ENCODE measurements at regions not wholly inside any gene's neighbourhood (a gene's known extent, or its start where the extent isn't known, plus 50 kb on each side); places are given as distances from the start of the nearest gene placed in this dataset.
"Not testable (repeated sequence)": the region's sequence is repeated elsewhere in the genome, so short reads cannot be mapped to it uniquely, and the experiment has no call there.

DNA sequence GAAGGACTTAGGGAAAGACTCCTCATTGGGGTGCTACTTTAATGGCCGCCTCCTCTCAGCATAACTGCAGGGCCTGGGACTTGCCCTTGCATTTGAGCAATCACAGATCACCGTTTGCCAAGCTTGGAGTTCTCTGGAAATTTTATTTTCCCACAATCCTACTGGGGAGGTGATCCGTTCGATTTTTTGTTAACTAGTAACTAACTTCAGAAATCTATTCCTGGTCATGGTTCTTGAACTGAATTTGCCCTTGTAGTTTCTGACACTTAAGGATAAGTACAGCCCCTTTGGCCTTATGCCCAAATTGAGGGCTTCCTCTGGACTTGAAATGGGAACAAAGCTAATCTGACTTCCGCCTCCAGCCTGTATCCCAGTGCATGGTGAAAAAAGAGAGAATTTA is 60.5 kb upstream of the ST3GAL5 start:
- Histone ChIP-seq H3K9me3 (peaks cover 15% of the 10 kb centered on the region), H3K36me3 (no peaks in the 10 kb centered on the region), H3K27me3 (no peaks in the 10 kb centered on the region), H3K4me3 (no peak overlapping the region)
- no peak for DNase-seq

GRCh38 chr2:85947593-85947992 is 58.8 kb upstream of the ST3GAL5 start:
- Histone ChIP-seq H3K9me3 (peaks cover 23% of the 10 kb centered on the region), H3K4me3 (no peak overlapping the region), H3K36me3 (no peaks in the 10 kb centered on the region), H3K27me3 (no peaks in the 10 kb centered on the region)
- no peak for DNase-seq

- H3K36me3 ChIP-seq = no peaks in the 10 kb centered on the region
- DNase-seq = no peak
- no peaks in the 10 kb centered on the region for H3K27me3 ChIP-seq
- H3K4me3 ChIP-seq = no peak overlapping the region
- H3K9me3 ChIP-seq = peaks cover 29% of the 10 kb centered on the region
Measured at GRCh38 chr2:85945586-85945985, 56.8 kb upstream of the ST3GAL5 start.

GRCh38 chr2:85945172-85945571 is 56.4 kb upstream of the ST3GAL5 start:
- Histone ChIP-seq H3K4me3 (no peak overlapping the region), H3K27me3 (no peaks in the 10 kb centered on the region), H3K9me3 (peaks cover 29% of the 10 kb centered on the region), H3K36me3 (no peaks in the 10 kb centered on the region)
- no peak for DNase-seq

DNA sequence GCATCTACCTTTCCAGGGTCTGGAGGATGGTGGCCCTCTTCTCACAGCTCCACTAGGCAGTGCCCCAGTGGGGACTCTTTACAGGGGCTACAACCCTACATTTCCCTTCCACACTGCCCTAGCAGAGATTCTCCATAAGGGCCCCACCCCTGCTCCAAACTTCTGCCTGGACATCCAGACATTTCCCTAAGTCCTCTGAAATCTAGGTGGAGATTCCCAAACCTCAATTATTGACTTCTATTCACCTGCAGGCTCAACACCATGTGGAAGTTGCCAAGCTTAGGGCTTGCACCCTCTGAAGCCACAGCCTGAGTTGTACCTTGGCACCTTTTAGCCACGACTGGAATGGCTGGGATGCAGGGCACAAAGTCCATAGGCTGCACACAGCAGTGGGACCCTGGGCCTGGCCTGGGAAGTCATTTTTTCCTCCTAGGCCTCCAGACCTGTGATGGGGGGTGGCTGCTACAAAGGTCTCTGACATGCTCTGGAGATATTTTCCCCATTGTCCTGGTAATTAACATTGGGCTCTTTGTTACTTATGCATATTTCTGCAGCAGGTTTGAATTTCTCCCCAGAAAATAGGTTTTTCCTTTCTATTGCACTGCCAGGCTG is 53.7 kb upstream of the ST3GAL5 start:
- no peaks in the 10 kb centered on the region for H3K27me3 ChIP-seq
- H3K36me3 ChIP-seq = no peaks in the 10 kb centered on the region
- peaks cover 21% of the 10 kb centered on the region for H3K9me3 ChIP-seq
- DNase-seq = no peak
- no peak overlapping the region for H3K4me3 ChIP-seq

DNA sequence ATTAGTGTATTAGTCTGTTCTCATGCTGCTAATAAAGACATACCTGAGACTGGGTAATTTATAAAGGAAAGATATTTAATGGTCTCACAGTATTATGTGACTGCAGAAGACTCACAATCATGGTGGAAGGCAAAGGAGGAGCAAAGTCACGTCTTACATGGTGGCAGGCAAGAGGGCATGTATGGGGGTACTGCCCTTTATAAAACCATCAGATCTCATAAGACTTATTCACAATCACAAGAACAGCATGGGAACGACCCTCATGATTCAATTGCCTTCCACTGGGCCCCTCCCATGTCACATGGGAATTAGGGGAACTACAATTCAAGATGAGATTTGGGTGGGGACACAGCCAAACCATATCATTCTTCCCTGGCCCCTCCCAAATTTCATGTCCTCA is 52.7 kb upstream of the ST3GAL5 start:
- not testable (repeated sequence) for H3K27me3 ChIP-seq, H3K36me3 ChIP-seq, H3K4me3 ChIP-seq, DNase-seq
- peaks cover 21% of the 10 kb centered on the region for H3K9me3 ChIP-seq

DNA sequence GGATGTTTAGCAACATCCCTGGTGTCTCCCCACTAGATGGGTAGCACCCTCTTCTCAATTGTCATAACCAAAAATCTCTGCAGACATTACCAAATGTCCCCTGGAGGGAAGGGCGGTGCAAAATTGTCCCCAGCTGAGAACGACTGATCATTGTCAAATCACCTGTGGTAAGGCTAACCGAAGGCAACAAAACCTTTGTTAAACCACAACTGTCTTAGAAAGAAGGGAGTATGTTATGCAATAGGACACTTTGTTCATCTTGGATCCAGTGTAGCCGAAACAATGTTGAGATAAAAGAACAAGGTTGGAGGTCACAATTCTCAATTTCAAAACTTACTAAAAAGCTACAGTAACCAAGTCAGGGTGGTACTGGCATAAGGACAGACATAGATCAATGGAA is 50.3 kb upstream of the ST3GAL5 start:
- Histone ChIP-seq H3K9me3 (peaks cover 14% of the 10 kb centered on the region), H3K4me3 (no peak overlapping the region), H3K36me3 (no peaks in the 10 kb centered on the region), H3K27me3 (no peaks in the 10 kb centered on the region)
- no peak for DNase-seq
